Upper lobe of left lung (tissue), 4 donors: ENCODE measurements at regions not wholly inside any gene's neighbourhood (a gene's known extent, or its start where the extent isn't known, plus 50 kb on each side); places are given as distances from the start of the nearest gene placed in this dataset.

Experiments
- CTCF ChIP-seq, 6 experiments: fragments of 450-650 bp in 4 of 6; fragments of 200-600 bp in 2 of 6; sonication (generic) in 2 of 6; IDR thresholded peaks; one replicate each; pipeline ENCODE4 v1.5.1; 2016 to 2019; ENCODE audit warnings: antibody characterized with exemption in 6 of 6
- POLR2A ChIP-seq, 4 donors: fragments of 450-650 bp; IDR thresholded peaks; one replicate each; pipeline ENCODE4 v1.5.1; 2016 to 2017; ENCODE audit warnings: antibody characterized with exemption in 4 of 4, mild to moderate bottlenecking in 2 of 4

DNA sequence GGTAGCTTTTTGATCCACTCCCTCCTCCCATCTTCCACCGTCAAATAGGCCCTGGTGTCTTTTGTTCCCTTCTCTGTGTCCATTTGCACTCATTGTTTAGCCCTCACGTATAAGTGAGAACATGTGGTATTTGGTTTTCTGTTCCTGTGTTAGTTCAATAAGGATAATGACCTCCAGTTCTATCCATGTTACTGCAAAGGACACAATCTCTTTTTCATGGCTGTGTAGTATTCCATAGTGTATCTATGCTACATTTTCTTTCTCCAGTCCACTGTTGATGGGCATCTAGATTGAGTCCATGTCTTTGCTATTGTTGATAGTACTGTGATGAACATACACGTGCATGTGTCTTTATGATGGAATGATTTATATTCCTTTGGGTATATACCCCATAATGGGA lies 136.0 kb upstream of the USP29 start:
- TF ChIP-seq CTCF (IDR thresholded peaks at IDR 0.05) (no peak), POLR2A (IDR thresholded peaks at IDR 0.05) (no peak)
